ENCODE measurements at regions not wholly inside any gene's neighbourhood (a gene's known extent, or its start where the extent isn't known, plus 50 kb on each side); places are given as distances from the start of the nearest gene placed in this dataset.

DNA sequence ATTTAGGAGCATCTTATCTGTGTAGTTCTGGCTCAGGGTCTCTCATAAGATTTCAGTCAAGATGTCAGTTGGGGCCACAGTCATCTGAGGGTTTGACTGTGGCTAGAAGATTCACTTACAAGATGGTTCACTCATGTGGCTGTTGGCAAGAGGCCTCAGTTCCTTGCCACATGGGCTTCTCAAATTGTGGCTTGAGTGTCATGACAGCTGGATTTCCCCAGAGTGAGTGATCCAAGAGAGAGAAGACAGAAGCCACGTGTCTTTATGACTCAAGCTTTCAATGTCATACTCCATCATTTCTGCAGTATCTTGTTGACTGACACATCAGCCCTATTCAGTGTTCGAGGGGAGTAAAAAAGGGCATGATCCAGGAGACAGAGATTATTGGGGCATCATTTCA is 131.3 kb upstream of the AP1S2 start:
- H3K4me3 ChIP-seq: no peak overlapping the region
- DNase-seq (no peak), ATAC-seq (no peak), FAIRE-seq (no peak)
- intact Hi-C loops (cut with DNase I): no loop called here
- no peaks in the 10 kb centered on the region for H3K9me3 ChIP-seq
- no peaks in the 10 kb centered on the region for H3K4me1 ChIP-seq
- peaks cover 0 to 6% (median 1%) of the 10 kb centered on the region in 4 donors for H3K27me3 ChIP-seq
- H3K36me3 ChIP-seq: no peaks in the 10 kb centered on the region
- TF ChIP-seq, protein P1, sequence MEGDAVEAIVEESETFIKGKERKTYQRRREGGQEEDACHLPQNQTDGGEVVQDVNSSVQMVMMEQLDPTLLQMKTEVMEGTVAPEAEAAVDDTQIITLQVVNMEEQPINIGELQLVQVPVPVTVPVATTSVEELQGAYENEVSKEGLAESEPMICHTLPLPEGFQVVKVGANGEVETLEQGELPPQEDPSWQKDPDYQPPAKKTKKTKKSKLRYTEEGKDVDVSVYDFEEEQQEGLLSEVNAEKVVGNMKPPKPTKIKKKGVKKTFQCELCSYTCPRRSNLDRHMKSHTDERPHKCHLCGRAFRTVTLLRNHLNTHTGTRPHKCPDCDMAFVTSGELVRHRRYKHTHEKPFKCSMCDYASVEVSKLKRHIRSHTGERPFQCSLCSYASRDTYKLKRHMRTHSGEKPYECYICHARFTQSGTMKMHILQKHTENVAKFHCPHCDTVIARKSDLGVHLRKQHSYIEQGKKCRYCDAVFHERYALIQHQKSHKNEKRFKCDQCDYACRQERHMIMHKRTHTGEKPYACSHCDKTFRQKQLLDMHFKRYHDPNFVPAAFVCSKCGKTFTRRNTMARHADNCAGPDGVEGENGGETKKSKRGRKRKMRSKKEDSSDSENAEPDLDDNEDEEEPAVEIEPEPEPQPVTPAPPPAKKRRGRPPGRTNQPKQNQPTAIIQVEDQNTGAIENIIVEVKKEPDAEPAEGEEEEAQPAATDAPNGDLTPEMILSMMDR (IDR thresholded peaks at IDR 0.05): no peak
- 64 to 81% methylated on average over 2 of the region's 2 CpGs for WGBS, 2 donors
- no peak overlapping the region for H3K27ac ChIP-seq

DNA sequence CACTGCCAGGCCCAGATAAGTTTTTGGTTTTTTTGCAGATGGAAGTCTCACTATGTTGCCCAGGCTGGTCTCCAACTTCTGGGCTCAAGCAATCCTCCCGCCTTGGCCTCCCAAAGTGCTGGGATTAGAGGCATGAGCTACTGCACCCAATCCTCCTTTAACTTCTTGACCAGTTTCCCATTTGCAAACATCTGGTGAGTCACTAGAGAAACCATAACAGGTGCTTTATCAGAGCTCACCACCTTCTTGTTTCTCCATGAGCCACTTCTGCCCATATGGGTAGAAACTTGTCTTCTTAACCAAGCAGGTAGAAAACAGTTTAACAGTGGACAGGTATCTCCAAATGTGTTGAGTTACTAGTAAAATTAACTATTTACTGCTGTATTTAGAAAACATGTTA is 128.4 kb upstream of the AP1S2 start:
- ATAC-seq: no peak
- FAIRE-seq: no peak
- DNase-seq: no peak
- 88 to 96% methylated on average over 1 of the region's 1 CpG for WGBS, 2 donors
- no peaks in the 10 kb centered on the region for H3K36me3 ChIP-seq
- H3K9me3 ChIP-seq: no peaks in the 10 kb centered on the region
- H3K27me3 ChIP-seq: peaks cover 0 to 8% (median 1%) of the 10 kb centered on the region in 4 donors
- no peaks in the 10 kb centered on the region for H3K4me1 ChIP-seq
- intact Hi-C loops (cut with DNase I): no loop called here
- H3K4me3 ChIP-seq: no peak overlapping the region
- TF ChIP-seq, protein P1 (IDR thresholded peaks at IDR 0.05): no peak
- H3K27ac ChIP-seq: no peak overlapping the region

DNA sequence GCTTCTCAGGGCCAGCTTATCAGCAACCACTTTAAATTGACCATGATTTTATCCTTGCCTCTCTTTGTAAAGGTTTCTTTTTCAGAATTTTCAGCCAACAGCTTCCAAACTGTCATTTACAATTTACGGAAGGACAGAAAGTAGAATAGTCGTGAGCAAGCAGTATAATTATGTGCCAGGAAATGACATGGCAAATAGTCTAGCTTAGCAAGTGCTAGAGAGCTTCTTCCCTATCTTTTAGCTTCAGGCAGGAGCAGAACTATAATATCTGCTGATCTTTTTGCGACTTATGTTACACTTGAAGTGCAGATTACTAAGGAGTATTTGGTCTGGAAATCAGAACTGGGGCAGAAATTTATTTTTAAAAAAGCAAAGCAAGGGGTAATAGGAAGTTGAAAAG is 123.0 kb upstream of the AP1S2 start:
- Histone ChIP-seq H3K4me1 (no peaks in the 10 kb centered on the region), H3K36me3 (no peaks in the 10 kb centered on the region), H3K9me3 (no peaks in the 10 kb centered on the region), H3K4me3 (no peak overlapping the region), H3K27me3 (peaks cover 0 to 8% (median 1%) of the 10 kb centered on the region in 4 donors), H3K27ac (no peak overlapping the region)
- no peak for FAIRE-seq
- DNase-seq: no peak
- intact Hi-C loops (cut with DNase I): no loop called here
- TF ChIP-seq, protein P1 (IDR thresholded peaks at IDR 0.05): no peak
- no peak for ATAC-seq
- WGBS, 2 donors: 55 to 70% methylated on average over 3 of the region's 3 CpGs

DNA sequence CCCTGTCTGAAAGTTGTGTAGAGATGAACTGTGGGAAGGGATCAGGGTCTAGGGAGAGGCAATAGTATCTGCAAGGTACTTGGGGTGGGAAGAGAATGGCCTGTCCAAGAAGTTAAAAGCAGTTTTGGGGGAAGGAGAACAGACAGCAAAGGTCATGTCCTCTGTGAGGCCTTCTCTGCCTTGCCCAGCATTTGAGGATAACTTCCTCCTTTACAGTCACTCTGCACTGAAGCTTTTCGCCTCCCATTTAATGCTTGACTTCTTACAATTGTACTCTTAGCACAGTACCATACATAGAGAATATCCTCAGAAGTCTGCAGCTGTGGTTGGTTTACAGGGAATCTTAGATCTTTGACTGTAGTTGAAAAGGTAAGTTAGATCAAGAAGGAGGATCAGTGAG is 121.8 kb upstream of the AP1S2 start:
- no peak for ATAC-seq
- Histone ChIP-seq H3K36me3 (no peaks in the 10 kb centered on the region), H3K9me3 (no peaks in the 10 kb centered on the region), H3K4me1 (no peaks in the 10 kb centered on the region), H3K27me3 (peaks cover 0 to 6% (median 1%) of the 10 kb centered on the region in 4 donors), H3K27ac (no peak overlapping the region), H3K4me3 (no peak overlapping the region)
- TF ChIP-seq, protein P1 (IDR thresholded peaks at IDR 0.05): no peak
- intact Hi-C loops (cut with DNase I): no loop called here
- no peak for DNase-seq
- 83 to 94% methylated on average over 1 of the region's 1 CpG for WGBS, 2 donors
- no peak for FAIRE-seq

DNA sequence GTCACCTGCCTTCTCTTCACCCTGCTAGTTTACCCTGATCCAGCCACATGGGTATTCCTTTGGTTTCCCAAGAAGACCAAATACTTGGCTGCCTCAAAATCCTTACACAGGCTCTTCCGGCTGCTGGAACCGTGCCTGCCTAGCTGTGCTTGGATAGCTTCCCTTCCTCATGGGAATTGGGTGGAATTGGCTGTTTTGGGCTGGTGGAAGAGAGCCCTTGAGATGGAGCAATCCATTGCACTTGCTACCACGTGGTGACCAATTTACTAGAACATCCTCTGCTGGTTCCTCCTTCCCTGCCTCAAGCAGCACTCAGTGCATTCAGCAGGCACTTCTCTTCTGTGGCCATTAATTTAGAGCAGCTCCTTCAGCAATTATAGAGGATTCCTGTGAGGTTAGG is 119.3 kb upstream of the AP1S2 start:
- Histone ChIP-seq H3K9me3 (no peaks in the 10 kb centered on the region), H3K27ac (no peak overlapping the region), H3K27me3 (no peaks in the 10 kb centered on the region), H3K4me1 (no peaks in the 10 kb centered on the region), H3K4me3 (no peak overlapping the region), H3K36me3 (no peaks in the 10 kb centered on the region)
- WGBS, 2 donors: 67 to 71% methylated on average over 3 of the region's 3 CpGs
- intact Hi-C loops (cut with DNase I): no loop called here
- TF ChIP-seq, protein P1 (IDR thresholded peaks at IDR 0.05): no peak
- FAIRE-seq (no peak), DNase-seq (peak in 2 of 6 donors; percentile 9 to 10), ATAC-seq (peak in 2 of 4 donors; percentile 42 to 66)

Measured in pancreas (tissue), 10 donors.